HG02798 (cell line): ENCODE measurements at regions not wholly inside any gene's neighbourhood (a gene's known extent, or its start where the extent isn't known, plus 50 kb on each side); places are given as distances from the start of the nearest gene placed in this dataset.

Source experiments
- ATAC-seq: cut with Tn5 transposase; IDR thresholded peaks from one replicate; pipeline ENCODE4 v1.9.1; 2021; ENCODE audit warnings: mild to moderate bottlenecking; ENCODE audit not compliant: unreplicated experiment, poor library complexity

- ATAC-seq = no peak
These were observed 201.0 kb upstream of the MAMLD1 start for GRCh38 chrX:150162141-150162540.

- ATAC-seq = no peak
These were observed 199.7 kb upstream of the MAMLD1 start for GRCh38 chrX:150163221-150163930.

- ATAC-seq = no peak
These were observed 199.0 kb upstream of the MAMLD1 start for GRCh38 chrX:150163956-150164726.

- ATAC-seq = no peak
These were observed 198.0 kb upstream of the MAMLD1 start for GRCh38 chrX:150164971-150165600.

GRCh38 chrX:150165776-150166610 is 197.1 kb upstream of the MAMLD1 start:
- ATAC-seq = no peak

GRCh38 chrX:150167482-150168324 is 195.4 kb upstream of the MAMLD1 start:
- no peak for ATAC-seq

- ATAC-seq = no peak
These were observed 181.0 kb upstream of the MAMLD1 start for GRCh38 chrX:150182161-150182560.

- no peak for ATAC-seq
These were observed 178.6 kb upstream of the MAMLD1 start for GRCh38 chrX:150184491-150184890.

- ATAC-seq = no peak
These were observed 177.4 kb upstream of the MAMLD1 start for GRCh38 chrX:150185766-150186165.

GRCh38 chrX:150192816-150193215 is 170.3 kb upstream of the MAMLD1 start:
- no peak for ATAC-seq

- ATAC-seq = no peak
These were observed 166.8 kb upstream of the MAMLD1 start for GRCh38 chrX:150196285-150196684.

- ATAC-seq = no peak
These were observed 165.7 kb upstream of the MAMLD1 start for GRCh38 chrX:150197388-150197787.

- no peak for ATAC-seq
These were observed 164.3 kb upstream of the MAMLD1 start for GRCh38 chrX:150198776-150199175.

- ATAC-seq = no peak
These were observed 163.9 kb upstream of the MAMLD1 start for GRCh38 chrX:150199181-150199580.

GRCh38 chrX:150199803-150200202 is 163.3 kb upstream of the MAMLD1 start:
- ATAC-seq = no peak

GRCh38 chrX:150200361-150200760 is 162.8 kb upstream of the MAMLD1 start:
- ATAC-seq = no peak

GRCh38 chrX:150200820-150201287 is 162.3 kb upstream of the MAMLD1 start:
- peak; percentile 97 for ATAC-seq

- ATAC-seq = no peak
These were observed 161.7 kb upstream of the MAMLD1 start for GRCh38 chrX:150201391-150201790.

- no peak for ATAC-seq
These were observed 161.3 kb upstream of the MAMLD1 start for GRCh38 chrX:150201841-150202240.
